Activated CD8-positive, alpha-beta memory T cell treated with anti-CD3 and anti-CD28 coated beads for 36 hours (primary cell): ENCODE measurements at regions not wholly inside any gene's neighbourhood (a gene's known extent, or its start where the extent isn't known, plus 50 kb on each side); places are given as distances from the start of the nearest gene placed in this dataset.

Experiments used
- CTCF ChIA-PET: fragments of 350-600 bp; sonication (Branson Sonifier 250); formaldehyde crosslinking; loops from one replicate; lab custom pipeline; 2021; ENCODE audit warnings: antibody characterized with exemption; lab: Charles Lee
- POLR2A ChIA-PET: fragments of 350-600 bp; sonication (Branson Sonifier 250); formaldehyde crosslinking; loops from one replicate; lab custom pipeline; 2021; ENCODE audit warnings: antibody characterized with exemption; lab: Charles Lee

DNA sequence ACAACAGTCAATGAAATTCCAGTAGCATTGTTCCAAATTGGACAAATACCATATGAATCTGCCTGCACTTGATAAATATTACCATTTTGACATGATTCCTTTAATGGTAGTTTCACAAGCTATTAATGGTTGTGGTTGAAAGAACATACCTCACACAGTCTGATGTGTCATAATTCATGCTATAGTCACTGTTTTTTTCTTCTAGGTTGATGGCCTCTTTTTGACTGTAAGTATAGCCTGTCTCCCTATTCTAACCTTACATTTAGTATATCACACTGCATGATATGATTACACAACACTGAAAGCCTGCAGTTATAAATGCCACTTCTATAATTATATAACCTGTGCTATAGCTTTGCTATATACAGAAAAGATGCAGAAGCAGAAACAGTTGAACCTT is 834.1 kb downstream of the NSUN3 start:
- ChIA-PET CTCF (no interaction called here), POLR2A (no interaction called here)

DNA sequence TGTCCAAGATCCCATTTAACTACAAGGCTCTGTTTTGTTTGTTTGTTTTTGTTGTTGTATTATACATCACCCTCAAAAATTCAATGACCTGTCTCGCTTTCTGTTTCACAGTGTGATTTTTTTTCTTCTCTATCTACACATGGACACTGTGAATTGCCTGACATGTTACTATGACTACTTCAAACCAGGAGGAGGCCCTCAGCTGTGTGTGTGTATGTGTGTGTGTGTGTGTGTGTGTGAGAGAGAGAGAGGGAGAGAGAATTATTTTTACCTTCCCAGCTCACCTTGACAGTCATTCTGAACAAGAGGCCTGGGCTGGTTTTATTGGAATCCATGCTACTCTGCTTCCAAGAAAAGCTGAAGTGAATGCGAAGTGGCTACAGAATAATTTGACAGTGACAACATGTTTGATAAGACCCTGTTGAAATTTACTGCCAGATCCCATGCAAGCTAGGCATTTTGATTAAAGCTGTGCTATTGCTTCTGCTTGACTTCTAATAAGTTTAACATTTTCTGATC is 841.4 kb downstream of the NSUN3 start:
- POLR2A ChIA-PET = no interaction called here
- CTCF ChIA-PET = no interaction called here

DNA sequence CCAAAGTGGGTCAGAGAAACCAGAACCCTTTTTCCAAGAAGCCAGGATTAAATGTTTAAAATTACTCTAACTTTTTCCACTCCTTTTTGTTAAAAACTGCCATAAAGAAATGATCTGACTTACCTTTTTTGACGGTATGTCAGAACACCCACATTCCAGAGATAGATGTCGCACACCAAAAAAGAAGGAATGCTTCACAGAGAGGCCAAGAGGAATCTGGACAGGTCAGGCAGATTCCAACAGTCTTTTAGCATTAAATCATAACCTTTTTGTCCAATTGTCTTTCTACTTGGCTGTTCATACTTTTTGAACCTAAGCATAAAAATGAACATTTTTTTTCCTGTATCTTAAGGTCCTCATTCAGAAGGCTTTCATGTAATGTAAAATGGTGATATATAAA is 846.9 kb downstream of the NSUN3 start:
- POLR2A ChIA-PET = no interaction called here

DNA sequence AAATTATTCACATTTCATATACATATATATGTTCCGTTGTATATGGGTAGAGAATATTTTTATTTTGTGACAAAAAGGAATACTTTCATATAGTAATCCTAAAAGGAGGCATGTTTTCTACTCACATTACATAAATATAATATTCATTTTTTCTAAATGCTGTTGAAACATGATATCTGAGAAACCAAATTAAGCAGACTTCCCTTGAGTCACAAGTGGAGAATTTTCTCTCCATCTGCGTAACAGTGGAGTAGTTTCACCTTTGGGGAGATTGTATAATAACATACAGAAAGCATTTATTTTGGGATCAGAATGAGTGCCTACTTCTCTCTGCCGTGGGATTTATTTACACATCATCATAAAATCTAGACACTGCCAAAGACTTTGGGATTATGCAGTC is 849.8 kb downstream of the NSUN3 start:
- ChIA-PET POLR2A (no interaction called here), CTCF (no interaction called here)

More for the DNA sequence above, 846.9 kb downstream of the NSUN3 start:
- CTCF ChIA-PET = no interaction called here

DNA sequence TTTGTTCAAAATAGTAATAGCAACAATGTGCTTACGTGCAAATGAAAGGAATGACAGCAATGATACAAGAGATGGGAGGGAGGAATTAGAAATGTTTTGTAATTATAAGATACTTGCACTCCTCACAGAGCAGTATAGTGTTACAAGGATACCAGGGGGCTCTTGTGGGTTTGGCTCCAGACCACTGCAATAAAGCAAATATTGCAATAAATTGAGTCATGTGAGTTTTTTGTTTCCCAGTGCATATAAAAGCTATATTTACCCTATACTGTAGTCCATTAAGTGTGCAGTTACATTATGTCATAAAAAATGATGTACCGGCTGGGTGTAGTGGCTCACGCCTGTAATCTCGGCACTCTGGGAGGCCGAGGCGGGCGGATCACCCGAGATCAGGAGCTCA is 864.3 kb downstream of the NSUN3 start:
- POLR2A ChIA-PET = no interaction called here
- CTCF ChIA-PET = no interaction called here

DNA sequence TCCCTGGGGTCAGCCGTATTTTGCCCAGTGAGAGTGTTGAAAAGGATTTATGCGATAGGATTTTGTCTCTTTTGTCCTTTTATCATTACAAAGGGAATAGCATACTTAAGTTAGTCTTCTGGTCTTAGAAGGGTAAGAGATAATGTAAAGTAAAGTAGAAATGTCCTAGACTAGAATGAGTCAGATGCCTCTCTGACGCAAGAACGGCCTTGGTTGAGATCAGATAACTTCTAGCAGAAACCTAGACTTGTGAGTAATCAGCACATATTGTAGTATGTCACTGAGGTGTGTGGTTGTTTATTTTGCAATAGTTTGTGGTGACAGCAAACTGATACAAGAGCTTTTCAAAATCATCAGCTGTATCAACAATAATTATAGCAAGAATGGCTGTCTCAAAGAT is 866.1 kb downstream of the NSUN3 start:
- POLR2A ChIA-PET = no interaction called here

DNA sequence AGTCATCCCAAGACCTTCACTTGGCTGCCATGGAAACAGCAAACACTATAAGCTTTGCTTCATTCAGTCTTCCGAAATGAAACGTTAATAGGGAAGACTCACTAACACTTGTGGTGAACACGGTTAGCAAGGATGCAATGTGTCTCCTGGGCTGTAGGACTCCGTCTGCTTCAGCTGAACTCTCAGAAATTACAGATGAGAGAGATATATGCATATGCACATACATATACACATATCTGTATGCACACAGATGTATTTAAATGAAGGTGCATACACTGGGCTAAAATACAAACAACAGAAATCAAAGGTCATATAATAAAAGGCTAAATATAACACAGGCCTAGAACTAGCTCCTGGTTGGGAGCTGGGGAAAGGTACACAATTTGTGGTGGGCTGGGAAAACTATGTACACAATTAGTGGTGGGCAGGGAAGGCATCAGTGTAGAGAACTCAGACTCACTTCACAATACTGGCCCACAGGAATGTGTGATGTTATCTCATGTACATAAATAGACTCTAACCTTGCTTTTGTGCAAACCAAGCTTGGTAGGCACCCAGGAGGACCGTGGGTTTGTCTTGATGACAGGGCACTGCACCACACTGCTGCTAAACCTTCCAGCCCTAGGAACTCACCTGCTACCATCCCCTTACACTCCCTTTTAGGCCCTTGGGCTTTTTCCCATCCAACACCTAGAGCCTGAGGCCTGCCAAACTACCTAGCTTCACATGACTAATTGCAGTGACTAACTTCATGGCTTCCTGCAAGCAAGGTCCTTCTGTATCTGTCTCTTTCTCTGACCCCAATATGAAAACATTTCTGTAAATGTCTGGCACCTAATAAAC is 873.1 kb downstream of the NSUN3 start:
- CTCF ChIA-PET = no interaction called here
- POLR2A ChIA-PET = no interaction called here

More for the DNA sequence above, 866.1 kb downstream of the NSUN3 start:
- CTCF ChIA-PET = no interaction called here

DNA sequence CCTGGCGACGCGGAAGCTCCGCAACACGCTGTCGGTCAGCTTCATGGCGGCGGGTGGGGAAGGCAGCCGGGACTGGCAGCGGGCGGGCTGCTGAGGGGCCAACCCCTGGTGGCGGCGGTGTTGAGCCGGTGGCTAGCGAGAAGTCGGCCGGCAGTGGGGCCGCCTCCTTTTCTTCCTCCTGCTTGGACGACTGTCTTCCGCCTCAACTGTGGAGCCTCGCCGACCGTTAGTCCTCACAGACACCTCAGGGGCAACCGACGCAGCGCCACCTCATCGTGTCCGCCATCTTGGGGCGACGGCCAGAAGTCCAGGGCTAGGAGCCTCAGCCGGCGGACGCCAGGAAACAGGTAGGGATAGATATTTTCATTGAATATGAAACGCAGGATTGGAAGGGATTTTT is 875.1 kb downstream of the NSUN3 start:
- ChIA-PET CTCF (no interaction called here), POLR2A (no interaction called here)

DNA sequence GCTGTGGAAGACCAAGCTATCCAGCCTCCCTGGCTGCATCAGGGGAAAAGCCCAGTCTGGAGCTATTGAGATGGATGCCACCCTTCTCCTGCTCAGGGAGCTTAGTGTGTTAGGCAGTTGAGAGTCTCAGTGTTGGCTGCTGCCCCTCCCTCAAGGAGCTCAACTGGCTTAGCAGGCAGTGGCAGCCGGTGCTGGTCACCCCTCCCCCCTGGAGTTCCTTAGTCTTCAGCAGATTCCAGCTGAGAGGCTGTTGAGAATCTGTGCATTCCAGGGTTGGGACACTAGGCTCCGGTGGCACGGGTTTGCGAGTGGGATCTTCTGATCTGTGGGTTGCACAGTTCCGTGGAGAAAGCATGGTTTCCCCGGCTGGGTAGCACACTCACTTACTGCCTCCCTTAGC is 883.8 kb downstream of the NSUN3 start:
- ChIA-PET CTCF (no interaction called here), POLR2A (no interaction called here)

DNA sequence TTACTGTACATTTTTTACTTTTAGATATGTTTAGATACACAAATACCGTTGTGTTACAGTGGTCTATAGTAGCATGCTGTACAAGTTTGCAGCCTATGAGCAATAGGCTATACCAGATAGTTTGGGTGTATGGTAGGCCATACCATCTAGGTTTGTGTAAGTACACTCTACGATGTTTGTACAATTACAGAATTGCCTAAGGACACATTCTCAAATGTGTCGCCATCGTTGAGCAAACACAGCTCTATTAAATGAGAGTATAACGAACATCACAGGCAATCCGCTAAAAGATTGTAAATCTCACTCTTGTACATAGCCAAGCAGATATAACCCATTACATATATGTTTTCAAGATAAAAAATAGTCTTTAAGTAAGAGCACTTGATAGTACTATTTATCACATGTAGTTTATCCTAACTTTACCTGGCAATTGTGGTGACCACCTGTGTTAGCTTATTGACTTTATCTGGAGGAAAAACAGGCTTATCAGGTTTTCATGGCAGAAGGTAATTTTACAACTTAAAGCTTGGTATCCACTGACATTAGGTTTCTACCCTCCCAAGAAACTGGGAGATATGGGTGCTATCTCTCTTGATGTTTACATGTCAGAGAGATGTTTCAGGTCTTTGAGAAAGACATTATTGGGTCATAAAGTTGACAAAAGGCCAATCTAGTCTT is 898.7 kb downstream of the NSUN3 start:
- ChIA-PET POLR2A (no interaction called here), CTCF (no interaction called here)

DNA sequence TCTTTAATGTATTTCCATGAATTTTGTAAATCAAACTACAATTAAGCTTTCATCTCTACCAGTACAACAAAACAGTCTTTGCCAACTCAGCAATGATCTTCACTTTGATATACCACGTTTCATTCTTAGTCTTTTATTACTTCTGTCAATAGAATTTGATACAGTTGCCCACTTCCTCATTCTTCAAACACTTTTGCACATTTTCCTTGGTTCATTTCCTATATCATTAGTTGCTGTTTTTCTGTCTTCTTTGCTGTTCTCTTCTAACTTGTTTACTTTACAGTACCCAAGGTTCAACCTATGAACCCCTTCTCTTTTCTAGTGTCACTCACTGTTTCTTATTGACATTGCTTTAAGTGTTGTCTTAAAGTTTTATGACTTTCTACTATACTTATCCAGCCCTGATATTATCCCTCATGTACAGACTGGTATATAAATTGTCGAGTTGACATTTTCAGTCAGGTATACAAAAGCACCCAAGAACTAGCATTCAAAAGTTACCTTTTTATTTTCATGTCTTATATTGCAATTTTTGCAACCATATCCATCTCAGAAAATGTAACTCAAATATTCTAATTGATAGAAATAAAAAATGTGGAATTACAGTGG is 903.1 kb downstream of the NSUN3 start:
- ChIA-PET POLR2A (no interaction called here), CTCF (no interaction called here)

DNA sequence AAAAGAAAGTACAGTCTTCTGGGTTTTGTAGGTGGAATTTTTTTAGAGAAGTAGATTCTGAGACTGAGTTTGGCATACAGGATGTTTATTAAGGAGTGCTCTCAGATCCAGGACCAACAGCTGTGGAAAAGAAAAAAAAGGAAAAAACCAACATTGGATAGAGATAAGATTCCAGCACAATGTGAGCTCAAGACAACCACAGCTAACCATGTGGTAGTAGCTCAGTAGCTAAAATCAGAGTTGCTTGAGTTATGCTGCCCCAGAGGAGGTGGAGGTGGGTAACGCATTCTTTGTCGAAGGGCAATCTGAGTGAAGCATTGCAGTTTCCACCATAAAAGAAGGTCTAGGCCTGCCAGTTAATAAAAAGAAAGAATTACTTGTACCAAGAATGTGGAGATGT is 904.3 kb downstream of the NSUN3 start:
- CTCF ChIA-PET = no interaction called here
- POLR2A ChIA-PET = no interaction called here

DNA sequence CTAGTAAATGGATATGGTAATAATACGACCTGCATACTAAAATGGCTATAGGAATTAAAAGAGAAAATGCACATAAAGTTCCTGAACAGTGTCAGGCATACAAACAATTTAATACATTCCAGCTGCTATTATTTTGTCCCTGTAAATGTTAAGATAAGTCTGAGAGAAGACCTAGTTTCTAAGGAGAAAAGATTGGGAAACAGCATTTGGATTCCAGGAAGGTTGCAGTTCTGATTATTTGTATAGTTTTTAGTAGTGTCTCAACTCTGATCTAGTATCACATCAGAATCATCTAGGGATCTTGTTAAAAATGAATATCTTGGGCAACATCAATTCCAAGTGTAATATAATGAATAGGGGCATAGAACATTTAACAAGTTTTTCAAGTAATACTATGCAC is 905.7 kb downstream of the NSUN3 start:
- POLR2A ChIA-PET = no interaction called here

DNA sequence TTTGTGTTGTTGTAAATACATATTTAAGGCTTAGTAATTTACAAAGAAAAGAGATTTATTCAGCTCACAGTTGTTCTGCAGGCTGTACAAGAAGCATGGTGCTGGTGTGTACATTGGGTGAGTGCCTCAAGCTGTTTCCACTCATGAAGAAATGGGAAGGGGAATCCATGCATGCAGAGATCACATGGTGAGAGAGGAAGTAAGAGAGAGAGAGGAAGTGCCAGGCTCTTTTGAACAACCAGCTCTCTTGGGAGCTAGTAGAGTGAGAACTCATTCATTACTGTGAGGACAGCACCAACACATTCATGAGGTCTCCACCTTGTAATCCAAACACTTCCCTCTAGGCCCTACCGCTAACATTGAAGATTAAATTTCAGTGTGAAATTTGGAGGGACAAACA is 909.2 kb downstream of the NSUN3 start:
- CTCF ChIA-PET = no interaction called here
- POLR2A ChIA-PET = no interaction called here

More for the DNA sequence above, 905.7 kb downstream of the NSUN3 start:
- CTCF ChIA-PET = no interaction called here

DNA sequence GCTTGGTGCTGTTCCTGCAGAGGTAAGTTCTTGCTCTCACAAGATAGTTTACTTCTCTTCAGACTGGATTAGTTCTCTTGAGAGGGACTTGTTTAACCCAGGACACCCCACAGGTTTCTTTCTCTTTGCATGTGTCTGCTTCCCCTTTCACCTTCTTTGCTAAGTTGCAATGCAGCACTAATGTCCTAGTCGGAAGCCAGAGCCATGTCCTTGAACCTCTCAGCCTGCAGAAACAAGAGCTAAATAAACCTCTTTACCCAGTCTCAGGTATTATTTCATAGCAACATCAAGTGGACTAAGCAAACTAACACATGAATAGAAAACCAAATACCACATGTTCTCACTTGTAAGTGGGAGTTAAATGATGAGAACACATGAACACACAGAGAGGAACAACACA is 915.2 kb downstream of the NSUN3 start:
- ChIA-PET POLR2A (no interaction called here), CTCF (no interaction called here)

DNA sequence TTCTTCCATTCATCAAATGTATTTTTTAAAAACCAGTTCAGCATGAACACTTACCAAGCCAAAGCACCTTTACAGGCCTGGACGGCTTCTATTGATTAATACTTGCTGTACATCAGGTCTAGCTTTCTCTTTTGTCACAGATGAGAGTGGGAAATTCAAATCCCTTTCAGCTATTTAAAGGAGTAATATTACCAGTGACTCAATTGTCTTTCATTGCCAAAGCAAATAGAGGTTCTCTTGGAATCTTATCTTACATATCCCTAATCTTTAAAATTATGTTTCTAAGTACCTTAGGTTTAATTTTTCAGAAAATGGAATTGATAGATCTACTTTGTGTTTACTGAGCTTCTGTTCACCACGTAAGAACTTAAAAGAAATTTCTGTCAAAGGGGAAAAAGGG is 922.9 kb downstream of the NSUN3 start:
- ChIA-PET CTCF (no interaction called here), POLR2A (no interaction called here)

DNA sequence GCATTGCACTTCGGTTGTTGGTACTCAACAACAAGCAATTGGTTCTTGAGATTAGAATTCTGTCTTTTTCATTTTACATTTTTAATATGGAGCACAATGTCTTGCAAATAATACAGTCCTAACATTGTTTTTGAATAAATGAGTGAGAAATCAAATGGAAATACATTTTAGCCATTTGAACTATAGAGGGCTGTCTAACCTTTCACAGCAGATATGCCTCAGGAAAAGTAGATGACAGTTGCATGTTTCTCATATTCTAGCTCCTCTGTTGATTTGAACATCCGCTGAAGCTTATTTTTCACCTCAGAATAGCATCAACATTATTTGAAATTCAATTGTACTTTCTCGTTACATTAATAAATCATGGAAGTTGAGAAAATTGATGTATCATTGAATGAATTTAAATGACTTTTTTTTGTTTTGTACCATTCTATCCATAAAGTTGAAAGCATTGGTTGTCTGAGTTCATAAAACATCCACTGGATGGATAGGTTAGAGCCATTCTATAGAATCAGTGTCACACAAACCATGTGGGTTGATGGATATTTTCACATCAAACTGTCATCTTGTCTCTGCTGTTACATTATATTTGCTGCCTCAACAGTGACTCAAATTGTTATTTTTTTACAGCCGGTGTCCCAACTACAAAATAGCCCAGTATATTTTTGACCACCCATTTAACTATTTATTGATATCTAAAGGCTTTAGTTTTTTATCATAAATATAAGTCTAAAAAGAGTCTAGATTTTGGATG is 928.3 kb downstream of the NSUN3 start:
- ChIA-PET CTCF (no interaction called here), POLR2A (no interaction called here)

DNA sequence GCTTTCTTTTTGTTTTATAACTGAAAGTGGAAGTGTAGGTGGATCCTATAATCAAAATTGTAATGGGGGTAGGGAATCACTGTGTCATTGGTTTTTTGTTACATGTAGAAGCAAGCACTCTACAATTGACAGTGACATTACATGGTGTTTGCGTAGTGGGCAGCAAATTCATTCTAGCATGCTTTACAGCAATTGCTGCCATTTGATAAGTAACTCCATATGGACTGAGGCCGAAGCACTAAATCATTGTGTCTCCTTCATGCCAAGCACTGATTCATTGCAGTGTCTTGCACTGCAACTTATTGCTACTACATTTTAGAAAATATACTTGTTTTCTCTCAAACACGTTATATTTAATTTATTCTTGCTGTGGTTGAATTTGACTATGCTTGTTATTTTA is 933.9 kb downstream of the NSUN3 start:
- ChIA-PET CTCF (no interaction called here), POLR2A (no interaction called here)

DNA sequence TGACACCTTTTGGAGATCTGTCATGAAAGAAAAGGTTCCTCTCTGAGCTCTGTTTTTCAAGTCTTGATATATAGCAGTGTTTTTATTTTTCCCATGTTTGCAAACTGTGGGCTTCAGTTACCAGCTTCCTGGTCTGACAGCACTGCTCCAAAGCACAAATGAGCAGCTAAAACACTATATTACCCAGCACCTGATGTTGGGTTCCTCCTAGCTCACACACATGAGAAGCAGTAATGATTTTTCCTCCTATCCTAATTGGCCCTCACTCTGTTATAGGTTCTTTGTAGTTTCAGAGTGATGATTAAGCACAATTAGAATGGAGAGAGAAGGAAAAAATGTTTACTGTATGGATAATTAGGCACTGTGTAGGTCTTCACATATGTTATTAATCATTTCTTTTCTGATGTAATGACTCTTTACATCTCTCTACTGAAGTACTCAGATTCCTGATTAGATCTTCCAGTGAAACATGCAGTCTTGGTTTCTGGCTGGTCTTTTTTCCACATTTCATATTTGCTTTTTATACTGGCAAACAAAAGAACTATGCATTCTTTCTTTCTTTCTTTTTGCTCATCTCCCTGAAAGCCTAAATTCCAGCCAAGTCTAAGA is 939.7 kb downstream of the NSUN3 start:
- CTCF ChIA-PET = no interaction called here

DNA sequence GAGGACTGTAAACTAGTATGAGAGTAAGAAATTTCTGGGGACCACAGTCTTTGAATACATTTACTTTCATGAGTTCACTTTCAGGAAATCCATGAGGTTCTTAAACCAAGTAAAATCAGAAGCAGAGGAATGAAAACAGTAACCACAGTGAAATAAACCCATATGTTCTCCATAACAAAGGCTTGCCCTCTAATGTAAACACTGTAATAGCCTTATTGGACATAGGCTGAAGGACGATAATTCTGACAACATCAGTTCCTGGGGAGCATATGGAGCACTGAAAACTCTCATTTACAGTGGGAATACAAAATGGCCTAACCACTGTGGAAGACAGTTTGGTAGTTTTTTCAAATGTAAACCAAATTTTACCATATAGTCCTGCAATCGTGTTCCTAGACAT is 965.8 kb downstream of the NSUN3 start:
- POLR2A ChIA-PET = no interaction called here

More for the DNA sequence above, 939.7 kb downstream of the NSUN3 start:
- POLR2A ChIA-PET = no interaction called here

More for the DNA sequence above, 965.8 kb downstream of the NSUN3 start:
- CTCF ChIA-PET = no interaction called here
